ENCODE measurements at regions not wholly inside any gene's neighbourhood (a gene's known extent, or its start where the extent isn't known, plus 50 kb on each side); places are given as distances from the start of the nearest gene placed in this dataset.
"Not testable (repeated sequence)": the region's sequence is repeated elsewhere in the genome, so short reads cannot be mapped to it uniquely, and the experiment has no call there.

DNA sequence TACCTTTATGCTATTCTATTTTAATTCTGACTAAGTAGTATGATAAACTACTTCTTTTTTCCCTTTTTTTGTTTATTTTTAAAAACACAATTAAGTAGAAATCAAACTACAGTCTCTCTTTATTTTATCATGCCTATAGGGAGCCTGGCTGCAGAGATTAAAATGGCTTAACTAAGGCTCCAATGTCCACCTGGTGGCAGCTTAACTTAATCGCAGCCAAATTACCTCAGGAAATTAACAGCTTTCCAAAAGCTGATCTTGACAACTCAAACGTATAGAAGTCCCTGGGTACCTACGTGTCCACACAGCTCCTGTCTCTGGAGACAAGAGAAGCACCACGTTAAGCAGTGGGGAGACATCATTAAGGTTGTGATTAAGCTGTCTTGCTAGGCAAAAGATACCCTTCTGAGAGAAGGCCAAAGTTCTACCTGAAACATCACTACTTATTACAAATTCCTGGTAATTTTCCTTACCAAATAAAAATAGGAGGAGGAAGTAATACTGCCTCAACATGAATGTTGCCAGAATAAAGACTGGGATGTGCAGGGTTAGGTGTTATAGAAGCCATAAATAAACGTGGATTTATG lies 63.2 kb upstream of the SNX19 start:
- DNase-seq (ENCODE audit: low spot score): peak; percentile 40

DNA sequence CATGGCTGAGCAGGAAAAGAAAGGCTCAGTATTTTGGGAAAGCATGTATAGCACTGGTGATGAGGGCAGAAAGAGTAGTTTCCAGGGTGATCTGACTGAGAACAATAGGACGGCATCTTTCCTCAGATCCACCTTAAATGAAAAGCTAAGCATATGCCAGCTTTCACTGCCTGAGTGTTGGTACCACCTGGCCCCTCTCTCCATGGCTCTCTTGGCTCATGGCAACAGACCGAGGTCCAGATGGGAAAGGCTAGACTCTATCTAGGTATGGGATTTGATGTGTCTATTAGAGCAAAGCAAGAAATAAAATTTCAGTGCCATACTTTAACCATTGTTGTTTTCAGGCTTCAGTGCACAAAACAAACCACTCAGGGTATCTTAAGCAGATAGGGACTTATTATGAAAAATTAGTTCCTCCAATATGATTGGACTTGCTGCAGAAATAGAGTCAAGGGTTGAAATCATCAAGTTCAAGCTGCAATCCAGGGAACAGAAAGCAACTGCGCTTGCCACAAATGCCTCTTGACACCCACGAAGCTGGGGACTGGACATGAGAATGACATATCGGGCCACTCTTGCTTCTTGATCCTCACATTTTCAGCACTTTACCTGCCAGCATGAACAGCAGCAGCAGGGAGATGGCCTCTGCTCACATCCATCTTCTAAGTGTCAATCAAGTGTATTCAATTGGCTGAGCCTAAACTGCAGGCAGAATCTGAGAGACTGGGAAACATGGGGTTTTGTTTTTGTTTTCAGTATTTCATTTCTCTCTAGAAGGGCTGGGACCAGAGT lies 64.0 kb upstream of the SNX19 start:
- no peak for DNase-seq (ENCODE audit: low spot score)

DNA sequence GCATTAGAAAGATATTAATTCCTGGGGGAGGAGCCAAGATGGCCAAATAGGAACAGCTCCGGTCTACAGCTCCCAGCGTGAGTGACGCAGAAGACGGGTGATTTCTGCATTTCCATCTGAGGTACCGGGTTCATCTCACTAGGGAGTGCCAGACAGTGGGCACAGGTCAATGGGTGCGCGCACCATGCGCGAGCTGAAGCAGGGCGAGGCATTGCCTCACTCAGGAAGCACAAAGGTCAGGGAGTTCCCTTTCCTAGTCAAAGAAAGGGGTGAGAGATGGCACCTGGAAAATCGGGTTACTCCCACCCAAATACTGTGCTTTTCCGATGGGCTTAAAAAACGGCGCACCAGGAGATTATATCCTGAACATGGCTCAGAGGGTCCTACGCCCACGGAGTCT lies 68.0 kb upstream of the SNX19 start:
- DNase-seq (ENCODE audit: low spot score): not testable (repeated sequence)

DNA sequence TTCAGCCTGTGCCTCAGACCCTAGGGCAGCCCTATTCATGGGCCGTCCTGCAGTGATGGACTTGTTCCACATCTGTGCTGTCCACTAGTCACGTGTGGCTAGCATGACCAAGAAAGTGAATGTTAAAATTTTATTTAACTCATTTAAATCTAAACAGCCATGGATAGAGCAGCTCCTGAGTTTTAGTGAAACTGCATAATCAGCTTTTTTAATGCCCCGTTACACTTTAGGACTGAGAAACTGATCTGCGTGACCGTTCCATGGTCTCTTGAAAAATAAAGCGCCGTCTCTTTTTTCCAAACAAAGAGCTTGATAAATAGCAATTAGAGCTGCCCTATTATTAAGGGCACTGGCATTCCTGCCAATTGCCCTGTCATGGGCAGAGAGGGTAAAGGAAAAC lies 76.5 kb upstream of the SNX19 start:
- DNase-seq (ENCODE audit: low spot score): no peak

DNA sequence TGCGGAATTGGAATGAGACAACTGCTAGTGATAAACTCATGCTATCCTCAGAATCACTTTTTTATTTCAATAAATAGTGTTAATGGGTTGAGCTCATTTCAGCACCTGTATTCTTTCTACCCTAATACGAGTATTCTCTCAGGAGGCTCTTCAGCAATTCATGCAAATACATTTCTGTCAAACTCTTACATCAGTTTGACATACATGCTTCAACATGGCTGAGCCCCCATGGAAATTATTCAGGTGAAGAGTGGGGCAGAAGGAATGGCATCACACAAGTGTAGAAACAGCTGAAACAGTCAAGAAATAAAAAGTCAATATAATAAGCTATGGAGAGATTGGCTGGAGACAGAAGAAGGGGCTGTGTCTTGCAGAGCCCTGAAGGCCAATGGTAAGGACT lies 77.8 kb upstream of the SNX19 start:
- no peak for DNase-seq (ENCODE audit: low spot score)

DNA sequence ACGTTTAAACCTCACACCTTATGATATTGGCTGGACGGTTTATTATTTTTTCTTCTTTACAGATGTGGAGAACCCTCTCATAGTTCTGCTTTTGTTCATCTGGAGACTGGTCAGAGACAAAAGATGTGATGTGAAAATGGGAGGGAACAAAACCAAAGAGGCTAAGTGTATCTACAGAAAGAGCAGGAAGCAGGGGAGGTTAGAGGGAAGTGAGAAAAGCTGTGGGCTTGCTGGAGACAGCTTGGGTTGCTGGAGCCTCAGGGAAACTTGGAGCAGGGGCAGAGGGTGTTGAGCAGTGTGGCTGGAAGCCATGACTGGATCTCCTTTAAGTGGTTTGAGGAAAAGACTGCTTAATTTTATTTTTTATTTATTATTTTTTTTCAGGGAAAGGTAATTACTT lies 79.0 kb upstream of the SNX19 start:
- DNase-seq (ENCODE audit: low spot score): no peak

DNA sequence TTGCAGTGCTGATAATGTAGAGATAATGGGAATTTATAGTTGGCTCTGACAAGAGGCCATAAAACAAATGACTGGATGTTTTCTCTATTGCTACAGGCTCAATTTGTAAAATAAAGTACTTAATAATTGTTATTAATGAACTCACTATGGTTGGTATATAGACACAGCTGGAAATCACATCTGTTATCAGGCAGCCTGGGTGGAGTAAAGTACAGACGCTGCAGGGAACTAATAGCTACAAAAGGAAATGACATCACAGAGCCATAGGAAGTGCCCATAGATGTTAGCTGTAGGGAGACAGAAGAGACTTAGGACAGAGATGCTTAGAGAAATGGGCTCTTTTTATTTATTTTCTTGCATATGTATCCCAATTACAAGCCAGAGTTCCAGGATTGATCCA lies 81.0 kb upstream of the SNX19 start:
- no peak for DNase-seq (ENCODE audit: low spot score)

DNA sequence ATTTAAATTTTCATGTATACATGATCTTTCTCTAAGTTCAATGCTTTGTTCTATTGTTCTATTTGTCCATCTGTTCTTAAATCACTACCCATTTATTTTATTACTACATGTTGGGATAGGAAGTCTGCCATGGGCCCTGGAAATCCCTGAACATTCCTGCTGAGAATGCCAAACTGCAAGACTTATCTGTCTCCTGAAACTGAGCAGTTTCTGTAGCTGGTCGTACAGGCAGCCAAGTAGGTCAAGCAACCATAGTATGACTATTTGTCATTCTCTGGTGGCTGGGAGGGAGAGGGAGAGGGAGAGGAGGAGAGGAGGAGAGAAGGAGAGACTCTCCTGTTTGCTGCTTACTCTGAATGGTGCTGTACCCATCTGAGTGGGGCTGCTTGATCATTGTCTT lies 82.8 kb upstream of the SNX19 start:
- DNase-seq (ENCODE audit: low spot score): peak; percentile 18

DNA sequence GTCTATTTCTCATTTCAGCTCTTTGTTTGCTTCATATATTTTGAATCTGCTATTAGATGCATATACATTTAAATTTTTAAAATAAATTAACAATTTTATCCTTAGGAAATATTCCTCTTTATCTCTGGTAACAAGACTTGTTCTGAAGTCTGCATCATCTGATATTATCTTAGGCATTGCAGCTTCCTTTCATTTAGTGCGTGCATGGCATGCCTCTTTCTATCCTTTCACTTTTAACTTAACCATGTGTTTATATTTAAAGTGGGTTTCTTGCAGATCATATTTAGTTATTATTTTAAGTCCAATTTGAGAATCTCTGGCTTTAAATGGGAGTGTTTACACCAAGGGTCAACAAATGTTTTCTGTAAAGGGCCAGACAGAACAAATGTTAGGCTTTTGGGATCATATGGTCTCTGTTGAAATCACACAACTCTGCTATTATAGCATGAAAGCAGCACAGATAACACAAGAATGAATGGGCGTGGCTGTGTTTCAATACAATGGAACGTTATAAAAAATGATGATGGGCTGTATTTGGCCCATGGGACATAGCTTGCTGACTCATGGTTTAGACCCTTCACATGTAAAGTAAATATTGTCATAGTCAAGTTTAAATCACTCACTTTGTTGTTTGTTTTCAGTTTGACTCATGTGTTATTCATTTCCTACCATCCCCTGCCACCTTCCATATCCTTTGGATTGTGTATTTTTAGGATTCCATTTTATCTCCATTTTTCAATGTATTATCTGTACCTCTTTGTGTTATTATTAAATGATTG lies 83.9 kb upstream of the SNX19 start:
- DNase-seq (ENCODE audit: low spot score): peak; percentile 69

DNA sequence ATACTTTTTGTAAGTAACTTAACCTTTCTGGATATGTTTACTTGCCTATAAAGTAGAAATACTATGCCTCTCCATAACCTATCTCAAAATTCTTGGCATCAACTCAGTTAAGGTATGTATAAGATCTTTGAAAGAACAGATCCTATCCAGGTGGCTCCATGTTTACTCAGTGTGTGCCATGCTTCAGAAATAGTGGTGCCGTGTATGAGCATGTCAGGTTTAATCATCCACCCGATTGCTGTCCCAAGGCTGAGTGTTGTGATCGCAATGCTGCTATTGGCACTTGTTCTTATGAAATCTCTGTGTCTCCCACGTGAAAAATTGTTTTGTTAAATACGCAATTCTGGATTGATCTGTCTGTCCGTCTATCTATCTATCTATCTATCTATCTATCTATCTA lies 85.9 kb upstream of the SNX19 start:
- DNase-seq (ENCODE audit: low spot score): no peak

DNA sequence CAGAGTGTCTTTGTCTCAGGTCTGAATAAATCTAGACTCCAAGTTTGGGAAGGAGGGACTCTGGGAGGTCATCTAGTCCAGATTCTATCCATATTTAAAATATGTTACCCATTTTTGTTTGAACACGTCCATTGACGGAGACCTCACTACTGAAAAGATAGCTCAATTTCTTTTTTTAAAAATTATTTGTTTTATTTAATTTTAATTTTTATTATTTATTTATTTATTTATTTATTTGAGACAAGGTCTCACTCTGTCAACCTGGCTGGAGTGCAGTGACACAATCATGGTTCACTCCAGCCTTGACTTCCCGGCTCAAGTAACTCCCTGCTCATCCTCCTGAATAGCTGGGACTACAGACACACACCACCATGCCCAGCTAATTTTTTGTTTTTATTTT lies 89.5 kb upstream of the SNX19 start:
- DNase-seq (ENCODE audit: low spot score): no peak

DNA sequence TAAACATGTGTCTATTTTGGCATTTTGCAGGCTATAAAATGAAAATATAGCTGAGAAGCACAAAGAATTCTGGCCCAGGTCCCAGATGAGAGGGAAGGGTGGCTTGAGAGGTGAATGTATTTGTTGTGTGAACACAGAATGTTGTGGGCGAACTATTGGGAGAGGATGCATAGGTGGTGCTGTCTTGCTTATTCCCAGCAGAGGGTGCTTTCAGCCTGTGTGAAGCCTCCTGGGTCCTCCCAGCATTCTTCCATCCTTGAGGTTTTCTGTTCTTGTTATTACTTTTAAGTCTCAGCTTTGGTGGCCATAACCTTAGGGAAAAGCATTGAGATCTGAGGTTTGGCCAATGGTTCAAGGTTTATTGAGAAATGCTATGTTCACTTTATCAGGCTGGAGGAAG lies 108.7 kb upstream of the SNX19 start:
- peak; percentile 75 for DNase-seq (ENCODE audit: low spot score)

DNA sequence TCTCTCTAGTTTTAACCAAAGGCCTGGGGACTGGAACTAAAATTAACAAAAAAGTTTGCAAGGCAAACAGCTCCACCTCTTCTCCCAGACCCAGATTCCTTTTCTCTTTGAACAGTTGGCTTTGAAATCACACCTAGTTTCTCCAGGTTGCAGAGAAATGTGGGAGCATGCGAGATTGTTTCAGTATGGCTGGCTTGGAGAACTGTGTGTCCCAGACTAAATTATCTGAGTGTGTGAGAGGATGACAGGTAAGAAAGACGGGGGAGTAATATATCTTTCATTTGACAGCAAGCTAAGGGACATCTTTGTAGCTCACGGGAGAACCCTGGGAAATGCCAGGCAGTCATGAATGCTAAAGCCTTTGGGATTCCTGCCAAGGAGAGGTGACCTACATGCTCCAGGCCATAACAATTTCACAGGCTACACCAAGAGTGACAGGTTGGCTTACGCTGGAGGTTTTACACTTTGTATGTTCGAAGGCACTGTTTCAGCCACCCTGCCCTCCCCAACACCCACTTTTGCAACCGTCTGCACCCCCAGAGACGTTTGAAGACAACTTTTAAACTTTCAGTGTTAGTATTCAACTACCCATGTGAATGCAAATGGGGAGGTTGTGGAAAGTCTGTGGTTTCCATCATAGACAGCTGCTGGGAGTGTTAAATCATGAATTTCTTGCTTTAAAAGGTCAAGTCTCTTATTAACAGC lies 109.3 kb upstream of the SNX19 start:
- no peak for DNase-seq (ENCODE audit: low spot score)

DNA sequence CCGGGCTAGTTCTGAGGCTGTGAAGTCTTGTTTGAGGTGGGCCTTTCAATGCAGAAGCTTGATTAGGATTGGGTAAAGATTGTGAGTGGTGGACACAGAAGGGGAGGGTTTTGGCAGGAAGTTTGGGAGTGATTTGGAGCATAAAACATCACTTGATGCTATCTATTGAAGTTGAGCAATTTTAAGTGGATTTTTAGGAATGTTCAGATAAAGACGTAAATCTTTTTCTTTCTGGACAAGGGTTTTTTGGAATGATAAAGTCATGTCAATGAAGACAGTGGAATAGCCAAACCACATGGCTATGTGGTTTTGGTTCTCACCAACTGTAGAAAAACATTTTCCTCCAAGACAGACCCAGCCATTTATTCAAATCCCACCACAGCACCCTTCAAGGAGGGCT lies 111.2 kb upstream of the SNX19 start:
- no peak for DNase-seq (ENCODE audit: low spot score)

DNA sequence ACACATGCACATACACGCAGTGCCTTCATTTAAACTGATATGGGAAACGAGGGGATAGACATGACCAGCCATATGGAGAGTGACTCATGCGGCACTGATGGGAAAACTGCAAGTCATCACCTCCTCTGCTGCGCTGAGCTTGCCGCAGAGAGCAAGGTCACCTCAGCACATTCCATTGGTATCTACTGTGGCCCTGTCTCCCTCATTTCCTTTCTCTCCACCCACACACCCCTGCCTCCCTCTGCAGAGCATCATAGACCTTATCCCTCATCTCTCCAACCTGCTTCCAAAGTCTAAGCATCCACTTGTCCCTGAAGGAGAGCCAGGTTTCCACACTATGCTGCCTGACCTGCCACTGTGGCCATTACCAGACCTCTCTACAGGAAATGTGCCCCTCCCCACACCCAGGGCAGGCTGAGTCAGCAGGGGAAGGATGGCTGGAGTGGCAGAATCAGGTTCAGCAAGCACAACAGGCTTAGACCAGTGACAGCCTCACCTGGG lies 116.9 kb upstream of the SNX19 start:
- peak; percentile 90 for DNase-seq (ENCODE audit: low spot score)

DNA sequence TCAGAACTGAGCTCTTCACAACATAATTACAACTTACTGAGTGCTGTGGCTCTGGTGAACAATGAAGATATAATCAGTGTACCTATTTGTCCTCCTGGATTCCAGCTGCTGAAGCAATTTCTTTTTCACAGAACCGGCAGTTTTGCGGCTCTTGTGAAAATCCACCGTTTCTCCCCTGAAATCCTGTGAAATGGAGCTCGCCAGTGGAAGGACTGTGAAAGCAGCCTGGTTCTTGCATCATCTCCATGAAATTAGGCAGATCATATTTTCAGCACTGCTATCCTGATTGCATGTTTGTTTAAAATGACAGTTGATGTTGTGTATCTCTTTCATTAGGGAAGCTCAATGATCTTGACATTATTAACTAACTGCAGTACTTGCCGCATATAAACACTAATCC lies 120.2 kb upstream of the SNX19 start:
- no peak for DNase-seq (ENCODE audit: low spot score)

DNA sequence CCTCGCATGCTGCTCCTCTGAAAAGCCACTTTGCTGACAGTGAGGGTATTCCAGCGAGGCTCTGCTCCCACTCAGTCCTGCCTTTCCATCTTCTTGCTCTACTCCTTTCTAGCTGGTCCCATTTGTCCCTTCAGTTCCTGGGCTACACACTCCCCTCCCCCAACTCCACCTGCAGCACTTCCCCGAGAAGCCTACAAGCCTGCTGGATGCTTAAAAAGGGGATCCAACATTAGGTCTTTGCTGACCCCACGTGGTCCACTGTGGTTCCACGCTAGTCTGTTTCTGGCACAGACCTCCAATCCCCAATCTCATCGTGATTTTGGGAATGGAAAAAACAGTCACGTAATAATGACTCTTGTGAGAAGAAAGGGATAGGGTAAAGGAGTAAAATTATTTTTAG lies 121.6 kb upstream of the SNX19 start:
- no peak for DNase-seq (ENCODE audit: low spot score)

DNA sequence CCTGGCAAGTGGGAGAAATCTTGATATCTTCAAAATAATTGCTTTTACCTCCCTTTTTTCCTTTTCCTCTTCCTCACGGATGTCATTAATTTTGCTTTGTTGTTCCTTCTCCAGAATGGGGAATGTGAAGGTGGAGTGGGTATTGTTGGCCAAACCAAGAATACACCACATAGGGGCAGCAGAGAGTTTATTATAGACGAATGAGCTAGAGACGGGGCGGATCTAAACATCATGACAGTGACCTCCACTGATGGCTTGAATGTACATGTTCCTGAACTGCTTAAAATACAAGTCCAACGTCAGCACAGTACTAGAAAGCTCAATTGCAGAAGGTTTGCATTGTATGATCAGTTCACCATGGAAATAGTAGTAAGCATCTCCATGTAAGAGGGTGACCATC lies 122.3 kb upstream of the SNX19 start:
- DNase-seq (ENCODE audit: low spot score): peak; percentile 17

DNA sequence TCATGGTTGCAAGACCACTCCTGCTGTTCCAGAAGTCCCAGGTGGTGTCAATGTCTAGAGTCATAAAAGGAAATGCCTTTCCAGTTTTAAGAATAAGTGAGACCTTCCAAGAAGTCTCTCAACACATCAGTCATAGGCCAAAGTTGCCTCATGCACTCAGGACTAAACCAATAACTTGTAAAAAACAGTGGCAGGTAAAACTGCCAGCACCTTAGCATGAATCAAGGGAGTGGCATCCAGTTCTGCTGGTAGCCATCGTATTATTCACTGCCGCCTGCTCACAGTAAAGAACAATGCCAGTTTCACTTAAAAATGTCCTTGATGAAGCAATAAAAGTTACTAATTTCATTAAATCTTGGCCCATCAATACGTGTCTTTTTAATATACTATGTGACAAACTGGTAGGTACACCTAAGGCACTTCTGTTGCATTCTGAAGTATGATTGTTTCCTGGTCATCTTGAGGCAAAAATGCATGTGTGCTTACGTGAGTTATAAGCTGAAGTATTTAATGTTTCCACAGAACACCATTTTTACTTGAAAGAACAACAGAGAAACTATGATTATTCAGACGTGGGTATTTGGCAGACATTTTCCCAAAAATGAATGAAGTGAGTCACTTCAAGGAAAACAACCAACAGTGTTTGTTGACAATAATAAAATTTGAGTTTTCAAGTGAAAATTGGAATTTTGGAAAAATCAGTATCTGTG lies 125.2 kb upstream of the SNX19 start:
- DNase-seq (ENCODE audit: low spot score): no peak

DNA sequence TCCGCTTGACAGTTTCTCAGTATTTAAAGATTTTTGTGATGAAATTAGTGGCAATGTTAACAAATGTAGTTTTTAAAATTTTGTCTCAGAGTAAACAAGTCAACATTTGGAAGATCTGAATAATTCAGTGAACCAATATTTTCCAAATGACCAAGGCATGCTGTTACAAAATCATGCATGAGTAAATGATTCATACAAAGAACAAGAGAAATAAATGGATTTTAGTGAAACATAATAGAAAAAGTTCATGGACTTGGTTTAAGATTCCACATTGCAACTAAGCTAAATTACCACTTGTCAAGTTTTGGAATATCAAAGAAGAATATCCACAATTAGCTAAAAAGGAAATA lies 125.7 kb upstream of the SNX19 start:
- no peak for DNase-seq (ENCODE audit: low spot score)

DNA sequence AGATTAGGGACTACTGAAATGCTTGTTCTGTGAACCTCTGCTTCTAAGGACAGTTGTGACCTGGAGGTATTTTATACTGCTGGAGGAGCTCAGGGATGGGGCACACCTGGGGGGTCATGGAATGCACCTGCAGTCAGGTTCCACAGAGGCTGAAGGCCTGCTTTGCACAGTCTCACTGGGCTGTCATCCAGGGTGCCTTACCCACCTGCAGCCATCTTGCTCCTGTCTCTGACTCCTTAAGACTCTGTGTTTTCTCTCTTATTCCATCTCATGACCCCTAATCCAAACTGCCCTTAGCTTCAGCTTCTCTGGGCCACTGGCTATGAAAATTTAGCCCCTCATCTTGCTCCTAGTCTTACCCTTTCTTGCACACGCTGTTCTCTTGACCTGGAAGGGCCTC lies 127.0 kb upstream of the SNX19 start:
- no peak for DNase-seq (ENCODE audit: low spot score)

DNA sequence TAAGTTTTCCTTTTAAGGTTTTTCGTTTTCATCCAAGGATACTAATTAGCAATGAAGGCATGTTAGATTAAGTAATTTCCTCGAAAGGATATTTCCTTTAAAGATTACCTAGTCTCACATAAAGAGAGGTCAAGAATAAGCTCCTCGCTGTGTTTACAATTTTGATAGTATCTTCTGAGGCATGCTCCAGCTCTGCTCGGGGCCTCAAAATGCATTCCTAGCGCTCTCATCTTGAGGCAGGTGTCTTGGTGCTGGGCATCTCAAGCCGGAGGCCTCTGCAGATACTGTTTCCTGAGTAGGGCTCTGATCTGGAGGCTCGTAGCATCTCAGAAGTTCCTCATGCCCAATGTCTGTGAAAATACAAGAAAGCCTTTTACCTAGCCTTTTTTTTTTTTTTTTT lies 128.6 kb upstream of the SNX19 start:
- DNase-seq (ENCODE audit: low spot score): no peak

Data from GM03348 (cell line).